Stimulated activated CD4-positive, alpha-beta T cell treated with anti-CD3 and anti-CD28 coated beads, Interleukin-15, amount 100 ng/mL, for 24 hours (primary cell): ENCODE measurements at regions not wholly inside any gene's neighbourhood (a gene's known extent, or its start where the extent isn't known, plus 50 kb on each side); places are given as distances from the start of the nearest gene placed in this dataset.

ENCODE experiments used
- DNase-seq: peaks from one replicate; pipeline ENCODE4 v3.0.0-alpha.2; 2020

DNA sequence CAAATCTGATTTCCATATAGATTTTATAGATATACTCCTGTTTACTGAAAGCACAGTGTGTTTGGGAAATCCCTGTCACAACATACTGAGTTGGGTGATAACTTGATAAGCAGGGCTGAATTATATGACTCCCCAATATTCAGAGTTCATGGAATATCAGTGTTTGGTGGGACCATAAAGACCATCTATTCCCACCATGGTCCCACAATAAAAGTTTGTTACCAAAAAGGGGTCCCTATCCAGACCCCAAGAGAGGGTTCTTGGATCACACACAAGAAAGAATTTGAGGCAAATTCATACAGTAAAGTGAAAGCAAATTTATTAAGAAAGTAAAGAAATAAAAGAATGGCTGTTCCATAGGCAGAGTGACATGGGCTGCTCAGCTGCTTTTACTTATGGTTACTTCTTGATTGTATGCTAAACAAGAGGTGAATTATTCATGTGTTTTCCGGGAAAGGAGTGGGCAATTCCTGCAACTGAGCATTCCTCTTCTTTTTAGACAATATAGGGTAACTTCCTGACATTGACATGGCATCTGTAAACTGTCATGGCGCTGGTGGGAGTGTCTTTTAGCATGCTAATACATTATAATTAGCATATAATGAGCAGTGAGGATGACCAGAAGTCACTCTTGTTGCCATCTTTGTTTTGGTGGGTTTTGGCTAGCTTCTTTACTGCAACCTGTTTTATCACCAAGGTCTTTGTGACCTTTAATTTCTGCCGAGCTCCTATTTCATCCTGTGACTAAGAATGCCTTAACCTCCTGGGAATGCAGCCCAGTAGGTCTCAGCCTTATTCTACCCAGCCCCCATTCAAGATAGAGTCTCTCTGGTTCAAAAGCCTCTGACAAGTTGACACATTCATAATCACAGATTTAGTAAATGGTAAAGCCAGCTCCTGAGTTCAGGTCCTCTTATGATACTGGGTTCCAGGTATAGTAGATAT, 240.6 kb upstream of the PDGFD start:
- no peak for DNase-seq

DNA sequence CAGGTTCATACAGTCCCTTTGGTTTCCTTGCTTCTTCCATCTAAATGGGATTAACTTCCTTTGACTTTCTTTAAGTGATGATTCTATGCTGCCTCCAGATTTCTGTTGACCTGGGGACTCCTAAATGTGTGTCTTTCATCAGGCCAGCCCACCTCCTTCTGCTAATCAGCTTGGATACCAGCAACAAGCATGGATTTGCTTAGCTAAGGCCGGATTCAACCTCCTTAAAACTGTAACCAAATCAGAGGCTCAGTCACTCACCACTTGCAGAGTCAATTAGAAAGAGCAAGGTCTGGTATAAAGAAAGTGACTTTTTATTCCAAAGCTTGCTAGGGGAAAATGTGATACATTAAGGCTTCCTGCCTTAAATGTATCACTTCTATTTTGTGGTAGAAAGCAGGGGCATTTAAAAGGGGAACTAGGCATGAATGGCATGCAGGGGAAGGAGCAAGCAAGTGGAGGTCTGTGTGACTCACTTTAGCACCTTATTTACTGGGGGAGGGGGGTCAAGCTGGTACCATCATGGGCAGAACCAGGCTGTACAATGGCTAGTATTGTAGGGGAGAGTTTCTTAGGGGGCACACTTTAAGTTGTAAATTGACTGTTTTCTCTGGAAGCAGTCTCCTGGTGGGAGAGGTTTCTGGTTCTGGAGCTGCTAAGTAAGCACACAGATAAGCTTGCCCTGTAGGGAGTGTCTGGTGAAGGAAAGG, 239.0 kb upstream of the PDGFD start:
- DNase-seq = no peak

DNA sequence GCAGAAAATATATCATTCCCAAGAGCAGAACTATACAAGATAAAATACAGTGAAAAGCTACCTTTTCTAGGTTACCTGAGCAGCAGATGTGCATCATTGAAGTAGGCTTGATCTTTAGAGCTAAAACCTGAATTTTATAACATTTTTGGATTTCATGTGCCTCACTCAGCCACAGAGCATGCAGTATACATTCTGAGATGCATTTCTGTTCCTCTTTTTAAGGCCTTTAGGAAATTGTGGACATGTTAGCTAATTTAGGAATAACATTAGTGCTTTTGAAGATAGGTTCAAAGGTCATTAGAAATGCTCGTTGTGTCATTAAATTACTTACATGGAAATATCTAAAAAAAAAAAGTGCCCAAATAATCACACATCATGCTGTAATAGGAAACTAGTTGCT, 230.6 kb upstream of the PDGFD start:
- DNase-seq = no peak

DNA sequence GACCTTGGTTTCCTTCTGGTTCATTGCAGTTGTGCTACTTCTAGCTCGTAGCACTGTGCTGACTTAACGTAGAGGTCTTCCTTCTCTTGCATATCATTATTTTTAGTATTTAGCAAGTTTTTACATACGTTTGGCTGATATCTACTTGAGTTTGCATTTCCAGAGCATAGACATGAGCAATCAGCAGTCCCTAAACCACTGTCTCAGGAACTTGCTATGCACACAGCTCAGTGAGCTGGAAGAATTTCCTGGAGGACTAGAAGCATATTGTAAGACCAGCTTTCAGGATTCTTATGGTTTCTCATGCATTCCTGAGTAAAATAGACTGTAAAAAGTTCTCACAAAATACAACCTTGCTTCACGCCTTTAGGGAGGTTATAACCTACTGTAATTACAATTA, 226.7 kb upstream of the PDGFD start:
- DNase-seq = no peak

DNA sequence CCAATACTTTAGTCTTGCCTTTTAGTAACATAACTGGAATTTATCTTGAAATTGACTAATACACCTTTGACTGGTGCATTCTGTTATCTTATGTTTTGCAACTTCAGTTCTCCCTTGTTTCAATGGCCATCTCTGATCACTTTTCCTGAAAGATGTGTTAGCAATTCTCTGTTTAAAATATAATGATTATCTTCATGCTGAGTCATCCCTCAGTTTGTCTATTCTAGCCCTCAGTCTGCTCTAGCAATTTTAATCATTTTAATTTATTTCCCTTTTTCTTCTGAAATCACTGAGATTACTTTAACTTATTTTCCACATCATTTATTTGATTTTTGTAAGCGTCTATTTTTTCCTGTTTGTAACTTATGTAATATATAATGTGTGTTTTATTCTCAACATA, 221.9 kb upstream of the PDGFD start:
- no peak for DNase-seq

DNA sequence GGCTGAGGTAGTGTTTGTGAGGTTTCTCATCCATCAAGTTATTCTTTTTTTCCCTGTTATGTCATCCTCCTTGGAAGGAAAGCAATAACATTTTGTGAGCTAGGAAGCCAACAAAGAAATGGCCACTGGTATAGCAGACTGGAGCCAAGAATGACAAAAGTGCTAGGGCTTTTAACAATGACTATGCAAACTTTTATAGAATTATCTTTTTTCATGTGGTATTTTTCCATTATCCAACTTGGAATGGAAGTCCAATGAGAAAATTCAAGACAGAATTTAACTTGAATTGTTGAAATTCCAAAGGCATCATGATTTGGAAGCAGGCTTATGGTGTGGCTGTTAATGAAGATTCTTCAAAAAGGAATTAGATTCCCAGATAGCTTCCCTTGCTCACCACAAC, 216.4 kb upstream of the PDGFD start:
- DNase-seq = no peak

DNA sequence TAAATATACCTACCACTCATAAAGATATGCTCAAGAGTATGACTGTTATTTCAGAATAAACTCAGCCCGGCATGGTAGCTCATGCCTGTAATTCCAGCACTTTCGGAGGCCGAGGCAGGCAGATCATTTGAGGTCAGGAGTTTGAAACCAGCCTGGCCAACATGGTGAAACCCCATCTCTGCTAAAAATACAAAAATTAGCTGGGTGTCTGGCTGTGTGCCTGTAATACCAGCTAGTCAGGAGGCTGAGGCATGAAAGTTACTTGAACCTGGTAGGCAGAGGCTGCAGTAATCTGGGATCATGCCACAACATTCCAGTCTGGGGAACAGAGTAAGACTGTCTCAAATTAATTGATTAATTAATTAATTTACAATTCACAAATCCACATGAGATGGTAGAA, 208.2 kb upstream of the PDGFD start:
- no peak for DNase-seq

DNA sequence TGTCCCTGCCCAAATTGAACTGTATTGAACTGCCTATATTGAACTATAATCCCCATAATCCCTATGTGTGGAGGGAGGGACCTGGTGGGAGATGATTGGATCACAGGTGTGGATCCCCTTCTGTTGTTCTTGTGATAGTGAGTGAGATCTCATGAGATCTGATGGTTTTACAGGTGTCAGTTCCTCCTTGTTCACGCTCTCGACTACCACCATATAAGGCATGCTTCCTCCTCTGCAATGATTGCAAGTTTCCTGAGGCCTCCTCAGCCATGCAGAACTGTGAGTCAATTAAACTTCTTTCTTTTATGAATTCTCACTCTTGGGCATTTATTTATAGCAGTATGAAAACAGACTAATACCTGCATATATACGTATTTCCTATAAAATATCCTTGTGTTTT, 206.5 kb upstream of the PDGFD start:
- no peak for DNase-seq

DNA sequence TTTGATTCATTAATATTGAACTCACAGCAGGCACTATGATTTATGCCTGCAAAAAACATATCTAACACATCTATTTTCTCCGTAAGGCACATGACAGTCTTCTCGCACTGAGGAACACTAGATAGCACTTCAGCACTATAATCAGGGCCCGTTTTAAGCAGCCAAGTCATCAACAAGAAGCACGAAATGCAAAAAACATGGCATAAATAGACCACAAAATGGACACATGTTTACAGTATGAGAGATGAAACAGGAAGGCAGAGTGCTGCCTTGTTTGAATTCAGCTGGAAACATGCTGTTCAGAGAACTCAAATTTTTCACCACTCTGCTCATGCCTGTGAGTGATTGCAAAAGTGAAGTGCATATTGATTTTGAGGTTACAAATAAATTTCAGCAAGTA, 205.8 kb upstream of the PDGFD start:
- no peak for DNase-seq

DNA sequence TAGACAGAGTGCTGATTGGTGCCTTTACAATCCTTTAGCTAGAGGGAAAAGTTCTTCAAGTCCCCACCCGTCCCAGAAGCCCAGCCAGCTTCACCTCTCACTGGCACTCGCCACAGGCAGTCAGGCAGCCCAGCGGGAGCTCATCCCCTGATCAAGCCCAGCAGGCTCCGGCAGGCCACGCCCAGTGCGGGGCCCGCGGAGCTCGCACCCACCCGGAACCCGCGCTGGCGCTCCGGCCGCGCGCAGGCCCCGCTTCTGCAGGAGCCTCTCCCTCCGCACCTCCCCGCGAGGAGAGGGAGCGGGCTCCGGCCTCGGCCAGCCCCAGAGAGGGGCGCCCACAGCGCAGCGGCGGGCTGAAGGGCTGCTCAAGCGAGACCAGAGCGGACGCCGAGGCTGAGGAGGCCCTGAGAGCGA, 202.4 kb upstream of the PDGFD start:
- no peak for DNase-seq

DNA sequence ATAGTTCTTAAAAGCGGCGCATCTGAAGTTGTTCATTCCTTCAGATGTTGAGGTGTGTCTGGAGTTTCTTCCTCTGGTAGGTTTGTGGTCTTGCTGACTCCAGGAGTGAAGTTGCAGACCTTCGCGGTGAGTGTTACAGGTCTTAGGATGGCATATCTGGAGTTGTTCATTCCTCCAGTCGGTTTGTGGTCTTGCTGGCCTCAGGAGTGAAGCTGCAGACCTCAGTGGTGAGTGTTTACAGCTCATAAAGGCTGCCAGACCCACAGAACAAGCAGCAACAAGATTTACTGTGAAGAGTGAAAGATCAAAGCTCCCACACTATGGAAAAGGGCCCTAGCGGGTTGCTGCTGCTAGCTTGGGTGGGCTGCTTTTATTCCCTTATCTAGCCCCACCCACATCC, 201.7 kb upstream of the PDGFD start:
- DNase-seq = no peak

DNA sequence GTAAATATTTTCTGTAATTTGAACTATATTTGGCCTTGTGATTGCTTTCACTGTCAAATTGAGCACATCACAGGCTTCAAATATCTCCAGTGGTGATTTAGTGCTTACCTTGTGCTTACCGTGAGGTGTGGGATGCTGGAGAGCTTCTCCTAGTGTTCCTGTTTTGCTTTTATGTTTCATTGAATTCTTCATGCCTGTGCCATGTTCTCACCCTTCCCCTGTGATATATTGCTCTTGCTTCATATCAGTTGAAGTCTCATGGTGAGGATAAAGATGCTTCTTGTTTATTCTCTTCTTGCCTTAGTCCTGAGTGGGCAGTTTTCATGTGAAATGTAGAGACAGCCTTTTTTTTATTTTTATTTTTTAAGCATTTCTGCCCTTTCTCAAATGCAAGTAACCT, 198.0 kb upstream of the PDGFD start:
- no peak for DNase-seq

DNA sequence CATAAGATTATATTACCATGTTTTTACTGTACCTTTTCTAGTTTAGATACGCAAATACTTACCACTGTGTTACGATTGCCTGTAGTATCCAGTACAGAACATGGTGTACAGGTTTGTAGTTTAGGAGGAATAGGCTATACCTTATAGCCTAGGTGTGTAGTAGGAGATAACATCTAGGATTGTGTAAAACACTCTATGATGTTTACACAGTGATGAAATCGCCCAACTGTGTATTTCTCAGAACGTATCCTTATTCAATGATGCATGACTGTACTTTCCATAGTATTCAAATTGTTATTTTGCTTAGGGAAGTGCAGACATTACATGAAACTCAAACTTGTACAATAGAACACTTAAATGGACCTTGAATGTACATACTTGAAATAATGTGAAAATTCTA, 188.1 kb upstream of the PDGFD start:
- DNase-seq = no peak

DNA sequence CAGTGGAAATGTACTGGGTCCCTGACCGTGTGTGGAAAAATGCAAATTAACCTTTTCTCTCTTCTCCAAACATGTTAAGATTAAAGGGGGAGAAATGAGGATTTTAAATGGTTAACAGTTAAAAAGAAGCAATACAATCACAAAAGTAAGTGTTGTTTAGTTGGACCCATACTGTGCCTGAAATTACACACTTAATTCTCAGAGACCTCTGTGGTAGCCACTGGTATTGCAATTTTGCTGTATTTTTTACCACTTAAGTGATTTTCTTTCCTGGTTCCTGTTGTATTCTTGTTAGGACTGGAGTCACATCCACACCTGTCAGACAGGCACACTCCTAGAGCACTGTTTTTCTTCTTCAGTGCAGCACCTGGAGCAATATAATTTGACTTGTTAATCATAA, 179.6 kb upstream of the PDGFD start:
- no peak for DNase-seq

DNA sequence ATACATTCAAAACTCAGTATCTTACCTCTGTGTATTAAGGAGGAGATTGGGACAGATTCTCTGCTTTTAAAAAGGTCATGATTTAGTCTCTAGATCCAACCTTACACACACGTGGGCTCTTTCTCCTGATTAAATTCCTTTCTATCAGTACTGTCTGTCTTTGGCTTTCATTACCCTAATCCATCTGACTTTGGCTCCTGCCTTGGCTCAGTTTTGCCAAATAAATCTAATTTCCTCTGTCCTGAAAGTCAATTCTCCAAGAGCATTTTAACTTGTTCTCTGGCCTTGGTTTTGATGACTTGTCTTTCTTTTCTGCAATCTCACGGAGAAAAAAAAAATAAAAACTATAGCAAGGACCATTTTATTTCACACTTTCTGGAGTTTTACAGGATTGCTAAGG, 176.6 kb upstream of the PDGFD start:
- DNase-seq = no peak

DNA sequence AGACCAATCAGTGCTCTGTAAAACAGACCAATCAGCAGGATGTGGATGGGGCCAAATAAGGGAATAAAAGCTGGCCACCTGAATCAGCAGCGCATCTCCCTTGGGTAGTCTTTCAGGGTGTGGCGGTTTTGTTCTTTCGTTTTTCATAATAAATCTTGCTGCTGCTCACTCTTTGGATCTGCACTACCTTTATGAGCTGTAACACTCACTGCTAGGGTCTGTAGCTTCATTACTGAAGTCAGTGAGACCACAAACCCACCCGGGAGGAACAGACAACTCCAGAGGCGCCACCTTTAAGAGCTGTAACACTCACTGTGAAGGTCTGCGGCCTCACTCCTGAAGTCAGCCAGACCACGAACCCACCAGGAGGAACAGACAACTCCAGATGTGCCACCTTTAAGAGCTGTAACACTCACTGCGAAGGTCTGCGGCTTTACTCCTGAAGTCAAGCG, 175.5 kb upstream of the PDGFD start:
- DNase-seq = no peak

DNA sequence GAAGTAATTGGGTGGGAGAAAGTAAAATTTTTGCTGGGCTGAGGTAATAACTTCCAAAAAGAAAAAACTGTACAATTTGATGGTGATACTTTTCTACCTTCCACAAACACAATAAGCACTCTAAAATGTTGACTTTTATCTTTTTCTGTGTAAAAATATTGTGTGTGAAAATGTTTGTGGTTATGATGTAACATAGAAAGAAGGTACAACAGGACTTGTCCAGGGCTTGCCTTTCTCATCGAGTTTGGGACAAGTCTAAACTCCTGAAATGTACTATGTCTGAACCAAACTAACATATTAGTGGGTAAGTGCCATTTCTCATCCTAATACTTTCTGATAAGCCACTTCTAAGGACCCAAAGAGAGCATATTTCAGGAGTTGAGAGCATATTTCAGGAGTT, 174.2 kb upstream of the PDGFD start:
- DNase-seq = no peak

DNA sequence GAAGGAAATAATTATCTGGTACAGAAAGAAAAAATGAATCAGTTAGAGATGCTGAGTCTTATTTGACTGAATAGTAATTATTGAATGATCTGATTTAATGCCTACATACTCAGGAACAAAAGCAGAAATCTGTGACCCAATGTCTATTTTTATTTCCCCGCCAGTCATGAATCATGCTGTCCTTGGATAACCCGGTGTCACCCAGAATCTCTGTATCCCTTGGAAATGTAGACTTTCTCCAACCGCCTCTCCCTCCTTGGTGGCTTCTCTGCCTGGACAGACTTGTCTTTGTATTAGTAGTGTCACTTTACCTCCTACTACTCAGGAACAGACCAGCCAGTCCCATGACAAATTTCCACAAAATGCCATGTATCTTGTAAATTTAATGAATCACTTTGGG, 173.3 kb upstream of the PDGFD start:
- no peak for DNase-seq

DNA sequence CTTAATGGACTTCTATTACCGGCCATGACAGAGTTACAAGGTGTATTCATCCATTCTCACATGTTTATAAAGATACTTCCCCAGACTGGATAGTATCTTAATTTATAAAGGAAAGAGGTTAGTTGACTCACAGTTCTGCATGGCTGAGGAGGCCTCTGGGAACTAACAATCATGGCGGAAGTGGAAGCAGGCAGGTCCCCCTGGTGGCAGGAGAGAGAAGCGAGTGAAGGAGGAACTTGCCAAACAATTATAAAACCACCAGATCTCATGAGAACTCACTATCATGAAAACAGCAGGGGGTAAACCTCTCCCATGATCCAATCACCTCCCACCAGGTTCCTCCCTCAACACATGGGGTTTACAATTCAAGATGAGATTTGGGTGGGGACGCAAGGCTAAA, 170.0 kb upstream of the PDGFD start:
- DNase-seq = peak; percentile 14

DNA sequence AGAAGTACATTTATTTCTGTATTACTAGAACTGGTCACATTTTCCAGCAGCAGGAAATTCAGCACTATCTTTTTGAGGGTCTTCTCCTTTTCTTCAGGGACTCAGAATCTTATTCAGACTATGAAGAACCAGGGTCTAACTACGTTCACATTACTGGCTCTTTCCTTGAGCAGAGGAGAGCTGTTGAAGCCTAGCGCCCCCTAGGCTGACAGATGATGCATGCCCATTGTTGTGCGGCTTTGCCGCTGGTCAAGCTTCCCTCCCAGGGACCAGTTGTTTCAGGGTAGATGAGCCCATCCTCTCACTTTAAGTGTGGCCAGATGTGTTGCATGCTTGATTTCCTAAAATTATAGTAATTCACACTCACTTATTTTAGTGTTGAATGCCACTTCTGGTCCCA, 168.2 kb upstream of the PDGFD start:
- peak; percentile 8 for DNase-seq

DNA sequence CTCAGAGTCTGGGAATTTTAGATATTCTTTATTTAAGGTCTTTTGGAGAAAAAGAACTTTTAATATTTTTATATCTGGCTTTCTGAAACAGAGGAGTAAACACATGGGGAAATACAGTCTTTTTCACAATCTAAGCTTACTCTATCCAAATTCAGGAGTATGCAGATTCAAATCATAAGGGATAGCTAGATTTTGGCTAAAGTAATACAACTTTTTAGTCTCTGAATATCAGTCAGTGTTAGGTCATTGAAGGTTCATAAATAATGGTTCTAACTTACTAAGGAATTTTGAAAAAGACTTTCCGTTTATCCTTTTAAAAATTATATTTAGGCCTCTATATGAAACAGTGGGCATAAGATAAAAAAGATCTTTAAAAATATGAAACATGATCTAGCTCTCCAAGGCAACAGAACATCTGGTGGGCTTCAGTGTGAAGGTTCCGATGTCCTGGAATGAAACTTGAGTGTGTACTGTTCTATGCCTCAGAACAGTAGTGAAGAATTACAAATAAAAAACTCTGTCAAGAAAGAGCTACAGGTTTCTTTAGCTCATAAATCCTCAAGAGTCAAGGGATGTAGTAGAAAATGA, 165.2 kb upstream of the PDGFD start:
- no peak for DNase-seq

DNA sequence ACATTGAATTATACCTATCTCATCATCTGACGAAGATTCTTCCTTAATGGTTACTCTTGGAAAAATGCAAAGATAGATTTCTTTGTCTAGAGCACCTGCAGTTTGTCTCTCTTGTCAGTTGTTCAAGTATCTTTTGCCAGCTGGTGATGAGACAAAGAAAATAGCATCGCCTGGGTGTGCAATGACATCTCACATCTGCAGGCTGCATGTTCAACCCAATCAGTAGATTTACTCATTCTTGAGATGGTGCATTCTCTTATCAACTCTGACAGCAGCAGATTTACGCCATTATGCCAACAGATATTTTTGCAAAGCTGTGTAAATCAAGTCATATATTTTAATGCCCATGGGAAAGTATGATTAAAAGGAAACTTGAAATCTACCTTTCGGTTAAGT, 164.6 kb upstream of the PDGFD start:
- DNase-seq = no peak

DNA sequence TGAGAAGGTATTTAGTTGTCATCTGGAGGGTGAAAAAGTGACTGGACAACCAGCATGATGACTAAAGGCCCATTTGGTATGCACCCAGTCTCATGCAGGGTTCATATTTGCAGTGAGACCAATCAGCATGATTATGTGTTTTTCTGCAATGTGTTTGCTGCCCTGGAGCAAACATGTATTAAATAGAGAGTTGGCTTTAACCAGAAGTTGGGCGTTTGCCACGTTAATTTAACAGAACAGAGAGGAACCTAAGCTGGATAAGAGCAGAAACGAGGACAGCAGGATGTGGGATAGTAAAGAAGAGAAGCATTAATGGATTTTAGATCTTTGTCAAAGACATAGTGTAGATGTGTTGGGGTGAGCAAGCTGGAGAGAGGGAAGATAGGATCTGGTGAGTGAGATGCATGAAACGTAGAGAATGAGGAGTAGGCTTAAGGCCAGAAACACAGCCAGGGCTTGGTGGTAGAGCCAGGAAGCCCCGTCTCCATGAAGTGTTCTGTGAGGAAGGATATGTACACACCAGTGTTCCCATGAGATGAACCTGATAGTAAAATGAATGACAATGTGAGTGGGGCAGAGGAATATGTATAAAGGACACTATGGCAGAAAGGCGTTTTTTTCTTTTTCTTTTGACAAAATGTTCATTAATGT, 164.0 kb upstream of the PDGFD start:
- DNase-seq = no peak

DNA sequence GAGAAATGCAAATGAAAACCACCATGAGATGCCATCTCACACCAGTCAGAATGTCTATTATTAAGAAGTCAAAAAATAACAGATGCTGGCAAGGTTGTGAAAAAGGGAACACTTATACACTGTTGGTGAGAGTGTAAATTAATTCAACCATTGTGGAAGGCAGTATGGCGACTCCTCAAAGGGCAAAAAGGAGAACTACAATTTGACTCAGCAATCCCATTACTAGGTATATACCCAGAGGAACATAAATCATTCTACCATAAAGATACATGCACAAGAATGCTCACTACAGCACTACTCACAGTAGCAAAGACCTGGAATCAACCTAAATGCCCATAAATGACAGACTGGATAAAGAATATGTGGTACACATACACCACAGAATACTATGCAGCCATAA, 161.1 kb upstream of the PDGFD start:
- no peak for DNase-seq
